ENCODE measurements at regions not wholly inside any gene's neighbourhood (a gene's known extent, or its start where the extent isn't known, plus 50 kb on each side); places are given as distances from the start of the nearest gene placed in this dataset.

- TF ChIP-seq, protein P1, sequence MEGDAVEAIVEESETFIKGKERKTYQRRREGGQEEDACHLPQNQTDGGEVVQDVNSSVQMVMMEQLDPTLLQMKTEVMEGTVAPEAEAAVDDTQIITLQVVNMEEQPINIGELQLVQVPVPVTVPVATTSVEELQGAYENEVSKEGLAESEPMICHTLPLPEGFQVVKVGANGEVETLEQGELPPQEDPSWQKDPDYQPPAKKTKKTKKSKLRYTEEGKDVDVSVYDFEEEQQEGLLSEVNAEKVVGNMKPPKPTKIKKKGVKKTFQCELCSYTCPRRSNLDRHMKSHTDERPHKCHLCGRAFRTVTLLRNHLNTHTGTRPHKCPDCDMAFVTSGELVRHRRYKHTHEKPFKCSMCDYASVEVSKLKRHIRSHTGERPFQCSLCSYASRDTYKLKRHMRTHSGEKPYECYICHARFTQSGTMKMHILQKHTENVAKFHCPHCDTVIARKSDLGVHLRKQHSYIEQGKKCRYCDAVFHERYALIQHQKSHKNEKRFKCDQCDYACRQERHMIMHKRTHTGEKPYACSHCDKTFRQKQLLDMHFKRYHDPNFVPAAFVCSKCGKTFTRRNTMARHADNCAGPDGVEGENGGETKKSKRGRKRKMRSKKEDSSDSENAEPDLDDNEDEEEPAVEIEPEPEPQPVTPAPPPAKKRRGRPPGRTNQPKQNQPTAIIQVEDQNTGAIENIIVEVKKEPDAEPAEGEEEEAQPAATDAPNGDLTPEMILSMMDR (IDR thresholded peaks at IDR 0.05): no peak
- no peak for TF ChIP-seq POLR2A (IDR thresholded peaks at IDR 0.05)
Measured at GRCh38 chr4:125243789-125244397, 70.9 kb upstream of the FAT4 start.

Measured in lower leg skin (tissue), 3 donors.